ENCODE measurements at regions not wholly inside any gene's neighbourhood (a gene's known extent, or its start where the extent isn't known, plus 50 kb on each side); places are given as distances from the start of the nearest gene placed in this dataset.
"Not testable (repeated sequence)": the region's sequence is repeated elsewhere in the genome, so short reads cannot be mapped to it uniquely, and the experiment has no call there.

- DNase-seq (ENCODE audit: low read depth), result no peak
- no peak overlapping the region for H3K4me3 ChIP-seq (ENCODE audit: low read depth, low read length)
- TF ChIP-seq, protein P1, sequence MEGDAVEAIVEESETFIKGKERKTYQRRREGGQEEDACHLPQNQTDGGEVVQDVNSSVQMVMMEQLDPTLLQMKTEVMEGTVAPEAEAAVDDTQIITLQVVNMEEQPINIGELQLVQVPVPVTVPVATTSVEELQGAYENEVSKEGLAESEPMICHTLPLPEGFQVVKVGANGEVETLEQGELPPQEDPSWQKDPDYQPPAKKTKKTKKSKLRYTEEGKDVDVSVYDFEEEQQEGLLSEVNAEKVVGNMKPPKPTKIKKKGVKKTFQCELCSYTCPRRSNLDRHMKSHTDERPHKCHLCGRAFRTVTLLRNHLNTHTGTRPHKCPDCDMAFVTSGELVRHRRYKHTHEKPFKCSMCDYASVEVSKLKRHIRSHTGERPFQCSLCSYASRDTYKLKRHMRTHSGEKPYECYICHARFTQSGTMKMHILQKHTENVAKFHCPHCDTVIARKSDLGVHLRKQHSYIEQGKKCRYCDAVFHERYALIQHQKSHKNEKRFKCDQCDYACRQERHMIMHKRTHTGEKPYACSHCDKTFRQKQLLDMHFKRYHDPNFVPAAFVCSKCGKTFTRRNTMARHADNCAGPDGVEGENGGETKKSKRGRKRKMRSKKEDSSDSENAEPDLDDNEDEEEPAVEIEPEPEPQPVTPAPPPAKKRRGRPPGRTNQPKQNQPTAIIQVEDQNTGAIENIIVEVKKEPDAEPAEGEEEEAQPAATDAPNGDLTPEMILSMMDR (IDR thresholded peaks at IDR 0.05; ENCODE audit: insufficient read depth, low read depth, low read length), result no peak
These were observed 256.0 kb downstream of the SV2B start for GRCh38 chr15:91356083-91356482.

- no peak overlapping the region for H3K4me3 ChIP-seq (ENCODE audit: low read depth, low read length)
- DNase-seq (ENCODE audit: low read depth), result no peak
- TF ChIP-seq, protein P1 (IDR thresholded peaks at IDR 0.05; ENCODE audit: insufficient read depth, low read depth, low read length), result no peak
These were observed 257.0 kb downstream of the SV2B start for GRCh38 chr15:91357011-91357410.

DNA sequence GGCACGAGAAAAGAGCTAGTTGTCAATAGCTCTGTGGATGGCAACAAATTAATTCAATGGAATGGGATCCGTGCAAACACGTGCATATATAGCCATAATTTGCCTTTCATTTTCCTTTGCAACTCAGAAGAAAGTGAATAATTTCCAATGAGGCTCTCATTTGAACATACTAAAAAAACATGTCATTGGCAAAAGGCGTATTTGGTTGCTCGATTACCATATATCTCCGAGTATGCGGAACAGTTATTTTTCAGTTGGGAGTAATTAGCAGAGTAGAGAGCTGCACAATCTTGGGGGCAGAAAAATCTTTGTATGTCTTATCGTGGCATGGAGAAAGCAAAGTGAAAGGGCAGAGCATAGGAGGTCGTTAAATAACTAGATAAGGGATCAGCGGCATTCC lies 257.4 kb downstream of the SV2B start:
- H3K4me3 ChIP-seq (ENCODE audit: low read depth, low read length), result no peak overlapping the region
- TF ChIP-seq, protein P1 (IDR thresholded peaks at IDR 0.05; ENCODE audit: insufficient read depth, low read depth, low read length), result no peak
- DNase-seq (ENCODE audit: low read depth), result no peak

- no peak overlapping the region for H3K4me3 ChIP-seq (ENCODE audit: low read depth, low read length)
- TF ChIP-seq, protein P1 (IDR thresholded peaks at IDR 0.05; ENCODE audit: insufficient read depth, low read depth, low read length), result no peak
- DNase-seq (ENCODE audit: low read depth), result no peak
These were observed 258.3 kb downstream of the SV2B start for GRCh38 chr15:91358405-91358804.

GRCh38 chr15:91361696-91362095 lies 261.6 kb downstream of the SV2B start:
- not testable (repeated sequence) for H3K4me3 ChIP-seq (ENCODE audit: low read depth, low read length); DNase-seq (ENCODE audit: low read depth)

DNA sequence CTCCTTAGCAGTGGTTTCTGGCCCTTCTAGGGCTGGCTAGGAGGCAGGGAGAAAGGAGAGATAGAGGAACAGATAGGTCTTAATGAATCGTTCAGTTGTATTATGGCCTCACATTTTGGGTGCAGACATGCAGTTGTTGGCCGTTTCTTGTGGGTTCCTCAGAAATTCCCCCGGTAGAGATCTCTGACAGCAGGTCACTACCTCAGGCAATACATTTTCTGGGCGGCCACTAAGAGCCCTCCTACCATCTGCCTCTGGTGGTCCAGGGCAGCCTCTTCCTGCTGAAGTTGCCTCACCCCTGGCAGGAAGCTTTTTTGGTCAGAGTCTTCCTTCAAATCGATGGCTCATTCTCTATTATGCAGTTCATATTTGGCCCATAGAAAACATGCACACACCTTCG lies 266.1 kb downstream of the SV2B start:
- no peak for DNase-seq (ENCODE audit: low read depth)
- TF ChIP-seq, protein P1 (IDR thresholded peaks at IDR 0.05; ENCODE audit: insufficient read depth, low read depth, low read length), result no peak
- no peak overlapping the region for H3K4me3 ChIP-seq (ENCODE audit: low read depth, low read length)

- no peak for DNase-seq (ENCODE audit: low read depth)
- TF ChIP-seq, protein P1 (IDR thresholded peaks at IDR 0.05; ENCODE audit: insufficient read depth, low read depth, low read length), result no peak
- no peak overlapping the region for H3K4me3 ChIP-seq (ENCODE audit: low read depth, low read length)
These were observed 268.6 kb downstream of the SV2B start for GRCh38 chr15:91368611-91369010.

Data from fibroblast of villous mesenchyme (primary cell).